Stimulated activated CD8-positive, alpha-beta memory T cell treated with anti-CD3 and anti-CD28 coated beads, Interleukin-12 subunit alpha, Interleukin-12 subunit beta, amount 100 ng/mL, for 1 hour (primary cell): ENCODE measurements at regions not wholly inside any gene's neighbourhood (a gene's known extent, or its start where the extent isn't known, plus 50 kb on each side); places are given as distances from the start of the nearest gene placed in this dataset.
"Not testable (repeated sequence)": the region's sequence is repeated elsewhere in the genome, so short reads cannot be mapped to it uniquely, and the experiment has no call there.

Source experiments
- DNase-seq: peaks from one replicate; pipeline ENCODE4 v3.0.0-alpha.2; 2020; ENCODE audit warnings: low read depth

- not testable (repeated sequence) for DNase-seq
These were observed 61.4 kb upstream of the PTPN1 start for GRCh38 chr20:50448625-50449403.

- no peak for DNase-seq
These were observed 60.3 kb upstream of the PTPN1 start for GRCh38 chr20:50449738-50450492.

GRCh38 chr20:50450493-50450826 is 59.7 kb upstream of the PTPN1 start:
- DNase-seq: no peak

GRCh38 chr20:50450881-50451752 is 59.1 kb upstream of the PTPN1 start:
- DNase-seq: no peak

GRCh38 chr20:50451792-50452425 is 58.3 kb upstream of the PTPN1 start:
- not testable (repeated sequence) for DNase-seq

- no peak for DNase-seq
These were observed 56.5 kb upstream of the PTPN1 start for GRCh38 chr20:50453533-50454244.

- DNase-seq: not testable (repeated sequence)
These were observed 54.9 kb upstream of the PTPN1 start for GRCh38 chr20:50455245-50455644.

GRCh38 chr20:50455656-50456451 is 54.3 kb upstream of the PTPN1 start:
- no peak for DNase-seq

GRCh38 chr20:50456452-50457324 is 53.5 kb upstream of the PTPN1 start:
- DNase-seq: no peak

- no peak for DNase-seq
These were observed 50.9 kb upstream of the PTPN1 start for GRCh38 chr20:50459124-50459918.

- no peak for DNase-seq
These were observed 50.0 kb upstream of the PTPN1 start for GRCh38 chr20:50460115-50460607.
